ENCODE measurements at regions not wholly inside any gene's neighbourhood (a gene's known extent, or its start where the extent isn't known, plus 50 kb on each side); places are given as distances from the start of the nearest gene placed in this dataset.

- H3K9me3 ChIP-seq (ENCODE audit: low read length), result no peaks in the 10 kb centered on the region
- no peaks in the 10 kb centered on the region for H3K36me3 ChIP-seq (ENCODE audit: insufficient read depth, low read length)
- H3K4me1 ChIP-seq (ENCODE audit: insufficient read depth, low read length), result no peaks in the 10 kb centered on the region
- H3K9ac ChIP-seq (ENCODE audit: low read length), result no peak overlapping the region
- H3K27me3 ChIP-seq (ENCODE audit: control insufficient read depth in 1 of 2, insufficient read depth in 2 of 2, low read length in 2 of 2), result no peaks in the 10 kb centered on the region
- no peak overlapping the region for H3K27ac ChIP-seq (ENCODE audit: low read depth, low read length)
- H3K4me3 ChIP-seq (ENCODE audit: low read depth in 1 of 2, low read length in 2 of 2), result no peak overlapping the region
These were observed 592.7 kb downstream of the TLE1 start for GRCh38 chr9:81096625-81097024.

GRCh38 chr9:81092057-81092456 lies 597.3 kb downstream of the TLE1 start:
- no peak overlapping the region for H3K27ac ChIP-seq (ENCODE audit: low read depth, low read length)
- H3K27me3 ChIP-seq (ENCODE audit: control insufficient read depth in 1 of 2, insufficient read depth in 2 of 2, low read length in 2 of 2), result no peaks in the 10 kb centered on the region
- H3K4me3 ChIP-seq (ENCODE audit: low read depth in 1 of 2, low read length in 2 of 2), result no peak overlapping the region
- H3K36me3 ChIP-seq (ENCODE audit: insufficient read depth, low read length), result no peaks in the 10 kb centered on the region
- no peak overlapping the region for H3K9ac ChIP-seq (ENCODE audit: low read length)
- H3K4me1 ChIP-seq (ENCODE audit: insufficient read depth, low read length), result no peaks in the 10 kb centered on the region
- no peaks in the 10 kb centered on the region for H3K9me3 ChIP-seq (ENCODE audit: low read length)

- no peaks in the 10 kb centered on the region for H3K27me3 ChIP-seq (ENCODE audit: control insufficient read depth in 1 of 2, insufficient read depth in 2 of 2, low read length in 2 of 2)
- H3K4me1 ChIP-seq (ENCODE audit: insufficient read depth, low read length), result peaks cover 9% of the 10 kb centered on the region
- H3K9ac ChIP-seq (ENCODE audit: low read length), result no peak overlapping the region
- no peaks in the 10 kb centered on the region for H3K36me3 ChIP-seq (ENCODE audit: insufficient read depth, low read length)
- no peaks in the 10 kb centered on the region for H3K9me3 ChIP-seq (ENCODE audit: low read length)
- H3K27ac ChIP-seq (ENCODE audit: low read depth, low read length), result no peak overlapping the region
- H3K4me3 ChIP-seq (ENCODE audit: low read depth in 1 of 2, low read length in 2 of 2), result no peak overlapping the region
These were observed 601.0 kb downstream of the TLE1 start for GRCh38 chr9:81088341-81088740.

GRCh38 chr9:81086416-81086815 lies 602.9 kb downstream of the TLE1 start:
- H3K27me3 ChIP-seq (ENCODE audit: control insufficient read depth in 1 of 2, insufficient read depth in 2 of 2, low read length in 2 of 2), result no peaks in the 10 kb centered on the region
- peaks cover 18% of the 10 kb centered on the region for H3K4me1 ChIP-seq (ENCODE audit: insufficient read depth, low read length)
- no peaks in the 10 kb centered on the region for H3K36me3 ChIP-seq (ENCODE audit: insufficient read depth, low read length)
- H3K27ac ChIP-seq (ENCODE audit: low read depth, low read length), result no peak overlapping the region
- no peaks in the 10 kb centered on the region for H3K9me3 ChIP-seq (ENCODE audit: low read length)
- H3K4me3 ChIP-seq (ENCODE audit: low read depth in 1 of 2, low read length in 2 of 2), result no peak overlapping the region
- H3K9ac ChIP-seq (ENCODE audit: low read length), result no peak overlapping the region

- H3K4me1 ChIP-seq (ENCODE audit: insufficient read depth, low read length), result peaks cover 18% of the 10 kb centered on the region
- H3K9me3 ChIP-seq (ENCODE audit: low read length), result no peaks in the 10 kb centered on the region
- H3K27me3 ChIP-seq (ENCODE audit: control insufficient read depth in 1 of 2, insufficient read depth in 2 of 2, low read length in 2 of 2), result no peaks in the 10 kb centered on the region
- H3K9ac ChIP-seq (ENCODE audit: low read length), result no peak overlapping the region
- H3K4me3 ChIP-seq (ENCODE audit: low read depth in 1 of 2, low read length in 2 of 2), result no peak overlapping the region
- H3K36me3 ChIP-seq (ENCODE audit: insufficient read depth, low read length), result no peaks in the 10 kb centered on the region
- no peak overlapping the region for H3K27ac ChIP-seq (ENCODE audit: low read depth, low read length)
These were observed 605.4 kb downstream of the TLE1 start for GRCh38 chr9:81083854-81084512.

- H3K27ac ChIP-seq (ENCODE audit: low read depth, low read length), result no peak overlapping the region
These were observed 606.3 kb downstream of the TLE1 start for GRCh38 chr9:81083067-81083466.

GRCh38 chr9:81082221-81082620 lies 607.1 kb downstream of the TLE1 start:
- H3K36me3 ChIP-seq (ENCODE audit: insufficient read depth, low read length), result no peaks in the 10 kb centered on the region
- H3K4me3 ChIP-seq (ENCODE audit: low read depth in 1 of 2, low read length in 2 of 2), result no peak overlapping the region
- H3K27ac ChIP-seq (ENCODE audit: low read depth, low read length), result no peak overlapping the region
- H3K27me3 ChIP-seq (ENCODE audit: control insufficient read depth in 1 of 2, insufficient read depth in 2 of 2, low read length in 2 of 2), result no peaks in the 10 kb centered on the region
- H3K4me1 ChIP-seq (ENCODE audit: insufficient read depth, low read length), result peaks cover 18% of the 10 kb centered on the region
- no peaks in the 10 kb centered on the region for H3K9me3 ChIP-seq (ENCODE audit: low read length)
- no peak overlapping the region for H3K9ac ChIP-seq (ENCODE audit: low read length)

More at GRCh38 chr9:81083067-81083466, 606.3 kb downstream of the TLE1 start:
- Histone ChIP-seq H3K9me3 (ENCODE audit: low read length) (no peaks in the 10 kb centered on the region), H3K36me3 (ENCODE audit: insufficient read depth, low read length) (no peaks in the 10 kb centered on the region), H3K27me3 (ENCODE audit: control insufficient read depth in 1 of 2, insufficient read depth in 2 of 2, low read length in 2 of 2) (no peaks in the 10 kb centered on the region), H3K9ac (ENCODE audit: low read length) (no peak overlapping the region), H3K4me3 (ENCODE audit: low read depth in 1 of 2, low read length in 2 of 2) (no peak overlapping the region), H3K4me1 (ENCODE audit: insufficient read depth, low read length) (peaks cover 18% of the 10 kb centered on the region)

GRCh38 chr9:81080900-81081299 lies 608.4 kb downstream of the TLE1 start:
- Histone ChIP-seq H3K9ac (ENCODE audit: low read length) (no peak overlapping the region), H3K4me3 (ENCODE audit: low read depth in 1 of 2, low read length in 2 of 2) (no peak overlapping the region), H3K27ac (ENCODE audit: low read depth, low read length) (no peak overlapping the region), H3K4me1 (ENCODE audit: insufficient read depth, low read length) (peaks cover 18% of the 10 kb centered on the region), H3K9me3 (ENCODE audit: low read length) (no peaks in the 10 kb centered on the region), H3K27me3 (ENCODE audit: control insufficient read depth in 1 of 2, insufficient read depth in 2 of 2, low read length in 2 of 2) (no peaks in the 10 kb centered on the region), H3K36me3 (ENCODE audit: insufficient read depth, low read length) (no peaks in the 10 kb centered on the region)

- Histone ChIP-seq H3K9ac (ENCODE audit: low read length) (no peak overlapping the region), H3K9me3 (ENCODE audit: low read length) (no peaks in the 10 kb centered on the region), H3K27me3 (ENCODE audit: control insufficient read depth in 1 of 2, insufficient read depth in 2 of 2, low read length in 2 of 2) (no peaks in the 10 kb centered on the region), H3K27ac (ENCODE audit: low read depth, low read length) (no peak overlapping the region), H3K4me3 (ENCODE audit: low read depth in 1 of 2, low read length in 2 of 2) (no peak overlapping the region), H3K4me1 (ENCODE audit: insufficient read depth, low read length) (peaks cover 18% of the 10 kb centered on the region), H3K36me3 (ENCODE audit: insufficient read depth, low read length) (no peaks in the 10 kb centered on the region)
These were observed 609.2 kb downstream of the TLE1 start for GRCh38 chr9:81080185-81080584.

- H3K4me1 ChIP-seq (ENCODE audit: insufficient read depth, low read length), result peaks cover 19% of the 10 kb centered on the region
- H3K4me3 ChIP-seq (ENCODE audit: low read depth in 1 of 2, low read length in 2 of 2), result no peak overlapping the region
- H3K27ac ChIP-seq (ENCODE audit: low read depth, low read length), result no peak overlapping the region
- no peaks in the 10 kb centered on the region for H3K36me3 ChIP-seq (ENCODE audit: insufficient read depth, low read length)
- H3K9ac ChIP-seq (ENCODE audit: low read length), result no peak overlapping the region
- H3K27me3 ChIP-seq (ENCODE audit: control insufficient read depth in 1 of 2, insufficient read depth in 2 of 2, low read length in 2 of 2), result no peaks in the 10 kb centered on the region
- H3K9me3 ChIP-seq (ENCODE audit: low read length), result no peaks in the 10 kb centered on the region
These were observed 610.3 kb downstream of the TLE1 start for GRCh38 chr9:81079055-81079454.

GRCh38 chr9:81078555-81078954 lies 610.8 kb downstream of the TLE1 start:
- no peak overlapping the region for H3K9ac ChIP-seq (ENCODE audit: low read length)
- H3K27ac ChIP-seq (ENCODE audit: low read depth, low read length), result no peak overlapping the region
- H3K4me3 ChIP-seq (ENCODE audit: low read depth in 1 of 2, low read length in 2 of 2), result no peak overlapping the region
- H3K9me3 ChIP-seq (ENCODE audit: low read length), result no peaks in the 10 kb centered on the region
- no peaks in the 10 kb centered on the region for H3K27me3 ChIP-seq (ENCODE audit: control insufficient read depth in 1 of 2, insufficient read depth in 2 of 2, low read length in 2 of 2)
- H3K36me3 ChIP-seq (ENCODE audit: insufficient read depth, low read length), result no peaks in the 10 kb centered on the region
- peaks cover 17% of the 10 kb centered on the region for H3K4me1 ChIP-seq (ENCODE audit: insufficient read depth, low read length)

- no peak overlapping the region for H3K27ac ChIP-seq (ENCODE audit: low read depth, low read length)
- no peaks in the 10 kb centered on the region for H3K36me3 ChIP-seq (ENCODE audit: insufficient read depth, low read length)
- H3K4me1 ChIP-seq (ENCODE audit: insufficient read depth, low read length), result peaks cover 9% of the 10 kb centered on the region
These were observed 611.8 kb downstream of the TLE1 start for GRCh38 chr9:81077572-81077971.

More at GRCh38 chr9:81077572-81077971, 611.8 kb downstream of the TLE1 start:
- no peak overlapping the region for H3K4me3 ChIP-seq (ENCODE audit: low read depth in 1 of 2, low read length in 2 of 2)
- H3K27me3 ChIP-seq (ENCODE audit: control insufficient read depth in 1 of 2, insufficient read depth in 2 of 2, low read length in 2 of 2), result no peaks in the 10 kb centered on the region
- H3K9me3 ChIP-seq (ENCODE audit: low read length), result no peaks in the 10 kb centered on the region
- H3K9ac ChIP-seq (ENCODE audit: low read length), result no peak overlapping the region

Measured in muscle layer of colon (tissue), 2 donors.